PC-9 (cell line): ENCODE measurements at regions not wholly inside any gene's neighbourhood (a gene's known extent, or its start where the extent isn't known, plus 50 kb on each side); places are given as distances from the start of the nearest gene placed in this dataset.

Experiments used
- BruUV-seq: library from RNA; stranded (reverse); fragments of 400-500 nt; replicated peaks from 2 replicates; lab custom pipeline; 2021; lab: Mats Ljungman, UMichigan
- CTCF ChIA-PET: fragments of 300-600 bp; sonication (Branson Sonifier 250); formaldehyde crosslinking; loops from one replicate; lab custom pipeline; 2022; ENCODE audit warnings: antibody characterized with exemption; lab: Charles Lee
- POLR2A ChIA-PET: fragments of 300-600 bp; sonication (Branson Sonifier 250); formaldehyde crosslinking; loops from one replicate; lab custom pipeline; 2022; ENCODE audit warnings: antibody characterized with exemption; ENCODE audit not compliant: unreplicated experiment; lab: Charles Lee
- DNase-seq, 2 experiments: peaks; one replicate each; pipeline versions ENCODE4 v3.0.0 to v3.0.0-alpha.2; 2015 to 2022; ENCODE audit warnings: mixed read lengths in 1 of 2
- H2AFZ ChIP-seq: fragments of 200-600 bp; sonication (generic); 2 replicates; pipeline ENCODE4 v1.8.1; 2017; ENCODE audit warnings: antibody characterized with exemption
- H3F3A ChIP-seq: fragments of 200-600 bp; sonication (generic); 2 replicates; pipeline ENCODE4 v1.8.1; 2017; ENCODE audit warnings: antibody characterized with exemption, mild to moderate bottlenecking, low read depth; ENCODE audit not compliant: insufficient read depth
- H3K27ac ChIP-seq: fragments of 200-600 bp; sonication (generic); 2 replicates; pipeline ENCODE4 v1.6.1; 2016; ENCODE audit warnings: mixed run types
- H3K27me3 ChIP-seq: fragments of 200-600 bp; sonication (generic); 2 replicates; pipeline ENCODE4 v1.6.1; 2016; ENCODE audit warnings: low read depth, mixed run types; ENCODE audit not compliant: insufficient read depth
- H3K36me3 ChIP-seq: fragments of 200-600 bp; sonication (generic); 2 replicates; pipeline ENCODE4 v1.6.1; 2016; ENCODE audit warnings: low read depth, mixed run types
- H3K4me1 ChIP-seq: fragments of 200-600 bp; sonication (generic); replicated peaks from 2 replicates; pipeline ENCODE4 v1.6.1; 2016; ENCODE audit warnings: mixed run types; ENCODE audit not compliant: insufficient read depth
- H3K4me2 ChIP-seq: fragments of 200-600 bp; sonication (generic); 2 replicates; pipeline ENCODE4 v1.6.1; 2017; ENCODE audit warnings: mixed run types
- H3K4me3 ChIP-seq: fragments of 200-600 bp; sonication (generic); 2 replicates; pipeline ENCODE4 v1.6.1; 2016; ENCODE audit warnings: mixed run types
- H3K79me2 ChIP-seq: fragments of 200-600 bp; sonication (generic); 2 replicates; pipeline ENCODE4 v1.6.1; 2017; ENCODE audit warnings: low read depth, mixed run types
- H3K9me2 ChIP-seq: fragments of 200-600 bp; sonication (generic); 2 replicates; pipeline ENCODE4 v1.8.1; 2017; ENCODE audit warnings: mild to moderate bottlenecking; ENCODE audit not compliant: insufficient read depth
- H3K9me3 ChIP-seq: fragments of 200-600 bp; sonication (generic); 2 replicates; pipeline ENCODE4 v1.8.1; 2016; ENCODE audit warnings: low read depth; ENCODE audit not compliant: insufficient read depth
- H4K20me1 ChIP-seq: fragments of 200-600 bp; sonication (generic); 2 replicates; pipeline ENCODE4 v1.8.1; 2017; ENCODE audit not compliant: insufficient read depth
- CTCF ChIP-seq: fragments of 200-600 bp; sonication (generic); conservative IDR thresholded peaks from 2 replicates; pipeline ENCODE4 v1.6.1; 2017; ENCODE audit warnings: mixed run types, antibody characterized with exemption, mild to moderate bottlenecking, moderate library complexity
- EZH2 ChIP-seq: fragments of 200-600 bp; sonication (generic); IDR thresholded peaks from 2 replicates; pipeline ENCODE4 v1.8.0; 2017; ENCODE audit warnings: antibody characterized with exemption, low read depth
- intact Hi-C: fragments of 100-400 bp; cut with micrococcal nuclease; formaldehyde crosslinking; loops from one replicate; pipeline ENCODE4 v1.10.0; 2022; ENCODE audit not compliant: unreplicated experiment

DNA sequence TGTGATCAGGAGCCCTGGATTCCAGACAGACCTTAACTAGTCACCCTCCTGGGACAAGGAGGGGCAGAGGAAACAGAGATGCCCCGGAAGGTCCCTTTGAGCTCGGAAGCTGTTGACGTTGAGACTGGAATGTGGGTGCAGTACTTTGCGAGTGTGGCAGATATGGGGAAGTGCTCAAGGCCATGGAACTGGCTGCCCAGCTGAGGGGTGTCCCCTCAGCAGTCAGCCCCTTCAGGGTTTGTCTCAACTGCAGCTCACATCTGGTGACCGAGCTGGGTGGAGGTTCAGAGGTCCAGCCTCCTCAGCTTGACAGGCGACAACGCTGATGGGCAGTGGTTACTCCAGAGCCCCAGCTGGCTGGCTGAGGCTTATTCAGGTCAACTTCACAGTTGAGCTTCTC lies 150.3 kb upstream of the SNX19 start:
- Histone ChIP-seq H3K4me1 (no peaks in the 10 kb centered on the region), H2AFZ (no peak overlapping the region; the same call in 1 of the 2 replicates), H3K9me3 (no peaks in the 10 kb centered on the region), H3K9me2 (no peaks in the 10 kb centered on the region), H3K4me3 (no peak overlapping the region), H4K20me1 (no peaks in the 10 kb centered on the region), H3K4me2 (no peak overlapping the region), H3K36me3 (no peaks in the 10 kb centered on the region), H3K79me2 (no peaks in the 10 kb centered on the region), H3K27ac (no peak overlapping the region), H3K27me3 (peaks cover 94% of the 10 kb centered on the region), H3F3A (no peaks in the 10 kb centered on the region)
- no TSS peak for BruUV-seq
- TF ChIP-seq CTCF (no peak), EZH2 (no peak)
- ChIA-PET CTCF (no interaction called here), POLR2A (no interaction called here)
- no peak for DNase-seq
- intact Hi-C loops: no loop called here

DNA sequence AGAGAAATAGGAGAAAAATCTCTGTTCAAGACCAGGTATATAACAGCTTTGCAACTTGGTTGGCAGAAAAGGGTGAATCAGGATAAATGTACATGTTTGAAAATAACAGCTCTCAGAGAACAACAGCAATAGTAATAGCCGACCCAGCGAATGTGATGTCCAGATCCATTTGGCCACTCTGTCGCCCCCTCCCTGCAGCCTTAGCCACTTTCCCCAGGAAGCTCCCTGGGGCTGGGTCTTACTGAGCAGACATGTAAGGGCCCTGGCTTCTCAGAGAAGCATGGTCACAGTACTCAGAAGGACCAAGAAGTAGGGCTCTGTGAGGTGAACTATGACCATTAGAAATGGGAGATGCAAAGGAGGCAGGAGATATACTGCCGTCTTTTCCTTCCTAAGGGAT lies 154.1 kb upstream of the SNX19 start:
- ChIA-PET POLR2A (no interaction called here), CTCF (no interaction called here)
- BruUV-seq: no TSS peak

DNA sequence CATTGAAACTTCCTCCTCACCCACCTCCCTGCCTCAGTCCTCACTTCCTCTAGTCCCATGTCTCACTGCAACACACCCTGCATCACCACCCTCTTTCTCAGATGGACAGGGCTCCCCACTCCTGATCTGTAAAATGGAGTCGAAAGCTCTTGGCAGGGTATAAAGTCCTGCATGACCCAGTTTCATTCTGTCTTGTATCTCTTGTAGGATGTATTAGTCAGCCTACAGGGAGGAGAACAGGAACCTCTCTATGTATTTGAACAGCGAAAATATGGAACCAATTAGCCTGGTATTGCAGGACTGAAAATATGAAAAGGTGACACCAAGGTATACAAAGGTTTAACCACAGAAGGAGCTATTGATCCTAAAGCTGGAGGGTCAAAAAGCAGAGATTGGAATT lies 156.9 kb upstream of the SNX19 start:
- Histone ChIP-seq H3K27ac (no peak overlapping the region), H3K27me3 (peaks cover 75% of the 10 kb centered on the region), H3K4me3 (no peak overlapping the region), H3K4me2 (no peak overlapping the region), H3F3A (no peaks in the 10 kb centered on the region), H4K20me1 (no peaks in the 10 kb centered on the region), H3K9me3 (no peaks in the 10 kb centered on the region), H3K9me2 (no peaks in the 10 kb centered on the region), H3K36me3 (no peaks in the 10 kb centered on the region), H3K79me2 (no peaks in the 10 kb centered on the region), H3K4me1 (no peaks in the 10 kb centered on the region), H2AFZ (no peak overlapping the region)
- ChIA-PET POLR2A (no interaction called here), CTCF (interaction anchor here (0.6 kb wide), 1 partner anchor 150 kb away, joined by 3 read pairs; no protein-coding TSS in a partner anchor)
- no TSS peak for BruUV-seq
- no peak for DNase-seq
- intact Hi-C loops: no loop called here
- no peak for TF ChIP-seq EZH2
- no peak for TF ChIP-seq CTCF

More for the DNA sequence above, 154.1 kb upstream of the SNX19 start:
- Histone ChIP-seq H3K27me3 (peaks cover 90% of the 10 kb centered on the region), H3K27ac (no peak overlapping the region), H3K4me3 (no peak overlapping the region), H3K79me2 (no peaks in the 10 kb centered on the region), H2AFZ (no peak overlapping the region), H3F3A (no peaks in the 10 kb centered on the region), H4K20me1 (no peaks in the 10 kb centered on the region), H3K9me2 (no peaks in the 10 kb centered on the region), H3K9me3 (no peaks in the 10 kb centered on the region), H3K4me1 (no peaks in the 10 kb centered on the region), H3K36me3 (no peaks in the 10 kb centered on the region), H3K4me2 (no peak overlapping the region)
- TF ChIP-seq EZH2: no peak
- TF ChIP-seq CTCF: no peak
- no peak for DNase-seq
- intact Hi-C loops: no loop called here
